HAP-1 (cell line): ENCODE measurements at regions not wholly inside any gene's neighbourhood (a gene's known extent, or its start where the extent isn't known, plus 50 kb on each side); places are given as distances from the start of the nearest gene placed in this dataset.

Experiments
- DNase-seq, 2 experiments: peaks; one replicate each; pipeline ENCODE4 v3.0.0-alpha.2; 2016 to 2020; ENCODE audit warnings: low spot score in 2 of 2
- H3K27me3 ChIP-seq: fragments of 250-450 bp; sonication (Bioruptor Pico); 2 replicates; pipeline ENCODE4 v1.5.1; 2020; ENCODE audit warnings: low read depth, mild to moderate bottlenecking, moderate library complexity
- H3K36me3 ChIP-seq: fragments of 250-450 bp; sonication (Bioruptor Pico); replicated peaks from 2 replicates; pipeline ENCODE4 v1.5.1; 2020; ENCODE audit warnings: mild to moderate bottlenecking
- H3K4me1 ChIP-seq: fragments of 250-450 bp; sonication (Bioruptor Pico); 2 replicates; pipeline ENCODE4 v1.5.1; 2020; ENCODE audit warnings: mild to moderate bottlenecking
- H3K4me3 ChIP-seq: fragments of 250-450 bp; sonication (Bioruptor Pico); 2 replicates; pipeline ENCODE4 v1.5.1; 2020; ENCODE audit warnings: mild to moderate bottlenecking, moderate library complexity
- H3K9me3 ChIP-seq: fragments of 250-450 bp; sonication (Bioruptor Pico); 2 replicates; pipeline ENCODE4 v1.5.1; 2020; ENCODE audit warnings: mild to moderate bottlenecking, moderate library complexity
- in situ Hi-C: fragments of 300-500 bp; cut with MboI; formaldehyde crosslinking; loops from 3 replicates; pipeline ENCODE4 v1.14.3; 2020; ENCODE audit warnings: low sequenced_read_pairs, inconsistent platforms, mixed read lengths

GRCh38 chr16:61050547-61050946, 985.7 kb downstream of the CDH8 start:
- no peak for DNase-seq
- H3K4me3 ChIP-seq, result no peak overlapping the region
- no peaks in the 10 kb centered on the region for H3K36me3 ChIP-seq
- no peaks in the 10 kb centered on the region for H3K27me3 ChIP-seq
- H3K4me1 ChIP-seq, result no peaks in the 10 kb centered on the region
- no peaks in the 10 kb centered on the region for H3K9me3 ChIP-seq
- in situ Hi-C loops, result no loop called here

GRCh38 chr16:61045931-61046330, 990.3 kb downstream of the CDH8 start:
- in situ Hi-C loops, result no loop called here

GRCh38 chr16:61042737-61043136, 993.5 kb downstream of the CDH8 start:
- DNase-seq, result peak in 1 of 2 experiments; percentile 35
- Histone ChIP-seq H3K4me1 (no peaks in the 10 kb centered on the region), H3K36me3 (no peaks in the 10 kb centered on the region), H3K27me3 (peaks cover 7% of the 10 kb centered on the region; the same call in 1 of the 2 replicates), H3K9me3 (no peaks in the 10 kb centered on the region), H3K4me3 (no peak overlapping the region)
- in situ Hi-C loops, result no loop called here

More at GRCh38 chr16:61045931-61046330, 990.3 kb downstream of the CDH8 start:
- peaks cover 7% of the 10 kb centered on the region; the same call in 1 of the 2 replicates for H3K27me3 ChIP-seq
- no peaks in the 10 kb centered on the region for H3K4me1 ChIP-seq
- H3K9me3 ChIP-seq, result no peaks in the 10 kb centered on the region
- DNase-seq, result no peak
- no peak overlapping the region for H3K4me3 ChIP-seq
- no peaks in the 10 kb centered on the region for H3K36me3 ChIP-seq

- in situ Hi-C loops, result no loop called here
- Histone ChIP-seq H3K27me3 (no peaks in the 10 kb centered on the region), H3K4me3 (no peak overlapping the region), H3K9me3 (no peaks in the 10 kb centered on the region), H3K4me1 (peaks cover 3% of the 10 kb centered on the region), H3K36me3 (no peaks in the 10 kb centered on the region)
- no peak for DNase-seq
Observed at GRCh38 chr16:61030616-61031015, 1005.6 kb downstream of the CDH8 start.

DNA sequence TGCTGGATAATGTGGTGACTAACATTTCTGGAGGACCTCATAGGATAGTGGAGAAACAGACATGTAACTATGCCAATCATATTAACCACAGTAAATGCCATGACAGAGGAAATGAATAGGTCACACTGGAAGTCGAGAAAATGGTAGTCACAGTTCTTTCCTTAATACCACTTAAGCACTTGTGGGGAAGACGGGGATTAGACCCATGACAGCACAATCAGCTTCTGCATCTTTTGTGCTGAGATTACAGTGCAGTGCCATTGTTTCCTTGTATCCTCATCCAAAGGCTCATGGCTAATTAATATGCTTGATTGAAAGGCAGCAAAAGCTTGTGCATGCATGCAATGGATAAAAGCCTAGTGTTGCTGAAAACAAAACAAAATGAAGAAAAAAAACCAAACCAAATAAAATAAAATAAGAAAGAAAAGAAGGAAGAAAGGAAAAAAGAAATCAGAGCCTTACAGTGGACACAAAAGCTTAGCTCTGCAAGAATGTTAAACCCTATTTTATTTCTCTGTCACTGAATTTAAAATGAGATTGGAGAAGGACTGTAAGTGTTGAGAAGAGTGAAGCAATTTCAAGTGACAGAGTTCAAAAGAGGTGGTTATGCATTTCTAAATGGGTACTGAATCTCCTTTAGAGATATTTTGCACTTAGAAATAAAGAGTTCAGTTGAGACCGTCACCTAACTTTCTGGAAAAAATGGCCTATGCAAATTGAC, 1011.9 kb downstream of the CDH8 start:
- H3K4me3 ChIP-seq, result no peak overlapping the region
- H3K27me3 ChIP-seq, result no peaks in the 10 kb centered on the region
- no peaks in the 10 kb centered on the region for H3K36me3 ChIP-seq
- DNase-seq, result peak; percentile 76 to 99
- H3K9me3 ChIP-seq, result no peaks in the 10 kb centered on the region
- peaks cover 21% of the 10 kb centered on the region for H3K4me1 ChIP-seq
- in situ Hi-C loops, result no loop called here

DNA sequence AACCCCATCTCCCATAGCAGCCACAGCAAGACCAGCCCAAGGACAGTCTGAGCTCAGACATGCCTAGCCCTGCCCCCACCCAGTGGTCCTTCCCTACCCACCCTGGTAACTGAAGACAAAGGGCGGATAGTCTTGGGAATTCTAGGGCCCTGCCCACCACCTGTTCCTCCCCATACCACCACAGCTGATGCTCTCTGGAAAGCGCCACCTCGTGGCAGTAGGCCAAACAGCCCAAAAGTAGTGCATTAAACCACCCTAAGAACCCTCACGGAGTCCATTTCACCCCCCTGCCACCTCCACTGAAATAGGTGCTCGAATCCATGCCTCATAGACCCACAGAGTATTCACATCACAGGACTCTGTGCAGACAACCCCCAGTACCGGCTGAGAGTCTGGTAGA, 1021.4 kb downstream of the CDH8 start:
- Histone ChIP-seq H3K4me1 (no peaks in the 10 kb centered on the region), H3K27me3 (no peaks in the 10 kb centered on the region), H3K9me3 (no peaks in the 10 kb centered on the region), H3K4me3 (no peak overlapping the region), H3K36me3 (no peaks in the 10 kb centered on the region)
- in situ Hi-C loops, result no loop called here
- peak in 1 of 2 experiments; percentile 28 for DNase-seq

GRCh38 chr16:61007694-61008093, 1028.5 kb downstream of the CDH8 start:
- Histone ChIP-seq H3K27me3 (no peaks in the 10 kb centered on the region; the same call in 1 of the 2 replicates), H3K36me3 (no peaks in the 10 kb centered on the region), H3K9me3 (no peaks in the 10 kb centered on the region), H3K4me3 (no peak overlapping the region), H3K4me1 (no peaks in the 10 kb centered on the region)
- in situ Hi-C loops, result no loop called here
- no peak for DNase-seq

- H3K36me3 ChIP-seq, result no peaks in the 10 kb centered on the region
- DNase-seq, result no peak
- H3K4me3 ChIP-seq, result no peak overlapping the region
- no peaks in the 10 kb centered on the region for H3K4me1 ChIP-seq
- no peaks in the 10 kb centered on the region; the same call in 1 of the 2 replicates for H3K27me3 ChIP-seq
- H3K9me3 ChIP-seq, result no peaks in the 10 kb centered on the region
- in situ Hi-C loops, result no loop called here
Observed at GRCh38 chr16:61005952-61006351, 1030.3 kb downstream of the CDH8 start.

GRCh38 chr16:61002479-61003204, 1033.6 kb downstream of the CDH8 start:
- DNase-seq, result no peak
- no peaks in the 10 kb centered on the region for H3K36me3 ChIP-seq
- H3K4me3 ChIP-seq, result no peak overlapping the region
- no peaks in the 10 kb centered on the region for H3K9me3 ChIP-seq
- in situ Hi-C loops, result no loop called here
- H3K27me3 ChIP-seq, result no peaks in the 10 kb centered on the region; the same call in 1 of the 2 replicates
- no peaks in the 10 kb centered on the region for H3K4me1 ChIP-seq

DNA sequence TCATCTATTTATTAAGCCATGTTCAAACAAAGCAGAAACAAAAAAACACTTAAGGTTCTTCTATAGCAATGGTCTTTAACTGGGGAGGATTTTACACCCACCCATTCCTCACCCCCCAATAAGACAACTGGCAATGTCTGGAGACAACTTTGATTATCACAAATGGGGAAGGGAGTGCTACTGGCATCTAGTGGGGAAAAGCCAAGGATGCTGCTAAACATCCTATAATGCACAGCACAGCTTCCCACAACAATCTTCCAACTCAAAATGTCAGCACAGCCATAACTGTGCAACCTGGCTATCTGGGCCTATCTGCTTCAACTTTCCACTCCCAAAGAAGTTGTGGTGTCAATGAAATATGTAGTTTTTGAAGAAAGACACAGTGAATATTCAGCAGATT, 1044.4 kb downstream of the CDH8 start:
- Histone ChIP-seq H3K27me3 (no peaks in the 10 kb centered on the region), H3K9me3 (no peaks in the 10 kb centered on the region), H3K36me3 (no peaks in the 10 kb centered on the region), H3K4me1 (no peaks in the 10 kb centered on the region), H3K4me3 (no peak overlapping the region)
- in situ Hi-C loops, result no loop called here
- DNase-seq, result no peak

DNA sequence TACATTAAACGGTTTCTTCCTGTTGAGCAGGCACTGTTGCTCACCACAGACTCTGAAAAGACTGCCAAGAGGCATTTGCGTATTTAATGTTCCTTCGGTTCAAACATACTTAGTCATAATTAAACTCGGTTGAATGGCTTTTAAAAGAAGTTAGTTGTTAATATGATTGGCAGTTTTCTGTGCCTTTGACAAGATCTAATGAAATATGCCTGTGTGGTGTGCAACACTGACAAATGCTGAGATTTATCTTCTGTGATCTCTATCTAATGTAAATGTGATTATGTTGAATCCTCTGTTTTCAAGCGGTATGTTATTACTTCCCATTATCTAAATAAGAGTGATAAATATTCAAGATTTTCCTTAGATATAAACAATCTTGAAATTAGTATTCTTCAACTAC, 1046.6 kb downstream of the CDH8 start:
- H3K4me3 ChIP-seq, result no peak overlapping the region
- no peak for DNase-seq
- H3K36me3 ChIP-seq, result no peaks in the 10 kb centered on the region
- no peaks in the 10 kb centered on the region for H3K4me1 ChIP-seq
- in situ Hi-C loops, result no loop called here
- H3K27me3 ChIP-seq, result no peaks in the 10 kb centered on the region
- H3K9me3 ChIP-seq, result no peaks in the 10 kb centered on the region

GRCh38 chr16:60979119-60979518, 1057.1 kb downstream of the CDH8 start:
- H3K9me3 ChIP-seq, result no peaks in the 10 kb centered on the region
- no peak overlapping the region for H3K4me3 ChIP-seq
- no peaks in the 10 kb centered on the region for H3K27me3 ChIP-seq
- no peaks in the 10 kb centered on the region for H3K4me1 ChIP-seq
- in situ Hi-C loops, result no loop called here
- no peak for DNase-seq
- H3K36me3 ChIP-seq, result no peaks in the 10 kb centered on the region

- H3K9me3 ChIP-seq, result no peaks in the 10 kb centered on the region
- DNase-seq, result no peak
- H3K27me3 ChIP-seq, result no peaks in the 10 kb centered on the region
- no peaks in the 10 kb centered on the region for H3K4me1 ChIP-seq
- no peak overlapping the region for H3K4me3 ChIP-seq
- in situ Hi-C loops, result no loop called here
- H3K36me3 ChIP-seq, result no peaks in the 10 kb centered on the region
Observed at GRCh38 chr16:60949800-60950199, 1086.4 kb downstream of the CDH8 start.

GRCh38 chr16:60945225-60945624, 1091.0 kb downstream of the CDH8 start:
- Histone ChIP-seq H3K9me3 (no peaks in the 10 kb centered on the region), H3K4me1 (no peaks in the 10 kb centered on the region), H3K27me3 (no peaks in the 10 kb centered on the region), H3K36me3 (no peaks in the 10 kb centered on the region), H3K4me3 (no peak overlapping the region)
- in situ Hi-C loops, result no loop called here
- peak; percentile 5 to 65 for DNase-seq
